H9 (cell line): ENCODE measurements at regions not wholly inside any gene's neighbourhood (a gene's known extent, or its start where the extent isn't known, plus 50 kb on each side); places are given as distances from the start of the nearest gene placed in this dataset.

Experiments used
- DNase-seq: peaks from one replicate; pipeline ENCODE4 v3.0.0-alpha.2; 2017
- H2AFZ ChIP-seq: one replicate; pipeline ENCODE4 v1.6.1; 2013; ENCODE audit warnings: mild to moderate bottlenecking, low read length, control low read depth, moderate library complexity
- H2AK5ac ChIP-seq: 2 replicates; pipeline ENCODE4 v1.6.1; 2013; ENCODE audit warnings: low read length, control low read depth, mixed read lengths; ENCODE audit not compliant: insufficient read length
- H2BK120ac ChIP-seq: one replicate; pipeline ENCODE4 v1.6.1; 2013; ENCODE audit warnings: low read depth, mild to moderate bottlenecking, low read length, control low read depth, inconsistent platforms; ENCODE audit not compliant: poor library complexity, severe bottlenecking
- H2BK12ac ChIP-seq: 2 replicates; pipeline ENCODE4 v1.6.1; 2013; ENCODE audit warnings: low read length, control low read depth, mixed read lengths, low read depth; ENCODE audit not compliant: insufficient read length
- H2BK15ac ChIP-seq: 2 replicates; pipeline ENCODE4 v1.6.1; 2013; ENCODE audit warnings: low read depth, low read length, control low read depth
- H2BK20ac ChIP-seq: one replicate; pipeline ENCODE4 v1.6.1; 2013; ENCODE audit warnings: low read depth, mild to moderate bottlenecking, low read length, control low read depth, inconsistent platforms; ENCODE audit not compliant: poor library complexity, severe bottlenecking
- H2BK5ac ChIP-seq: 2 replicates; pipeline ENCODE4 v1.6.1; 2013; ENCODE audit warnings: low read length, control low read depth, mixed read lengths; ENCODE audit not compliant: insufficient read length
- H3K14ac ChIP-seq: 2 replicates; pipeline ENCODE4 v1.6.1; 2013; ENCODE audit warnings: low read length, control low read depth; ENCODE audit not compliant: insufficient read depth
- H3K18ac ChIP-seq: 2 replicates; pipeline ENCODE4 v1.6.1; 2013; ENCODE audit warnings: low read depth, mild to moderate bottlenecking, mixed read lengths, low read length, control low read depth; ENCODE audit not compliant: insufficient read length
- H3K23ac ChIP-seq: 2 replicates; pipeline ENCODE4 v1.6.1; 2013; ENCODE audit warnings: low read length, control low read depth, mixed read lengths, low read depth; ENCODE audit not compliant: insufficient read length
- H3K23me2 ChIP-seq: 2 replicates; pipeline ENCODE4 v1.6.1; 2013; ENCODE audit warnings: low read depth, mild to moderate bottlenecking, mixed read lengths, low read length, control low read depth; ENCODE audit not compliant: insufficient read length, poor library complexity, severe bottlenecking
- H3K27ac ChIP-seq: 2 replicates; pipeline ENCODE4 v1.5.1; 2013; ENCODE audit warnings: low read length, control low read depth, mixed read lengths, low read depth; ENCODE audit not compliant: insufficient read length
- H3K27me3 ChIP-seq: 2 replicates; pipeline ENCODE4 v1.6.1; 2013; ENCODE audit warnings: low read length, control low read depth, inconsistent platforms; ENCODE audit not compliant: insufficient read depth
- H3K4ac ChIP-seq: 2 replicates; pipeline ENCODE4 v1.6.1; 2013; ENCODE audit warnings: low read depth, mild to moderate bottlenecking, control low read depth, inconsistent platforms, low read length, moderate library complexity
- H3K4me1 ChIP-seq: 2 replicates; pipeline ENCODE4 v1.6.1; 2013; ENCODE audit warnings: low read length, control low read depth, inconsistent platforms; ENCODE audit not compliant: insufficient read depth
- H3K4me2 ChIP-seq: 2 replicates; pipeline ENCODE4 v1.6.1; 2013; ENCODE audit warnings: low read length, control low read depth, mixed read lengths; ENCODE audit not compliant: insufficient read length, insufficient read depth
- H3K56ac ChIP-seq: 2 replicates; pipeline ENCODE4 v1.6.1; 2013; ENCODE audit warnings: low read depth, mild to moderate bottlenecking, mixed read lengths, low read length, control low read depth; ENCODE audit not compliant: insufficient read length
- H3K79me1 ChIP-seq: 2 replicates; pipeline ENCODE4 v1.6.1; 2013; ENCODE audit warnings: low read depth, mild to moderate bottlenecking, moderate library complexity, low read length, control low read depth, inconsistent platforms; ENCODE audit not compliant: insufficient read depth, poor library complexity, severe bottlenecking
- H3K79me2 ChIP-seq: 2 replicates; pipeline ENCODE4 v1.6.1; 2013; ENCODE audit warnings: low read length, control low read depth, inconsistent platforms; ENCODE audit not compliant: insufficient read depth
- H3K9ac ChIP-seq: 2 replicates; pipeline ENCODE4 v1.6.1; 2013; ENCODE audit warnings: low read length, control low read depth, mixed read lengths; ENCODE audit not compliant: insufficient read length; ENCODE audit errors: extremely low read depth
- H3K9me3 ChIP-seq: one replicate; pipeline ENCODE4 v1.6.1; 2013; ENCODE audit warnings: low read depth, low read length, inconsistent platforms; ENCODE audit not compliant: control insufficient read depth
- H3T11ph ChIP-seq: one replicate; pipeline ENCODE4 v1.6.1; 2013; ENCODE audit warnings: mild to moderate bottlenecking, low read length, control low read depth, inconsistent platforms
- H4K20me1 ChIP-seq: one replicate; pipeline ENCODE4 v1.6.1; 2013; ENCODE audit not compliant: control insufficient read depth, insufficient read length, insufficient read depth
- H4K5ac ChIP-seq: 2 replicates; pipeline ENCODE4 v1.6.1; 2013; ENCODE audit warnings: low read depth, mild to moderate bottlenecking, mixed read lengths, low read length, control low read depth; ENCODE audit not compliant: insufficient read length
- H4K8ac ChIP-seq: replicated peaks from 2 replicates; pipeline ENCODE4 v1.6.1; 2013; ENCODE audit warnings: low read length, control low read depth, mixed read lengths, low read depth; ENCODE audit not compliant: insufficient read length
- H4K91ac ChIP-seq: 2 replicates; pipeline ENCODE4 v1.6.1; 2013; ENCODE audit warnings: low read depth, mild to moderate bottlenecking, moderate library complexity, mixed read lengths, low read length, control low read depth; ENCODE audit not compliant: insufficient read length
- H3K27ac Mint-ChIP-seq, 3 experiments: 2 replicates in 2 of 3; 3 replicates in 1 of 3; pipeline ENCODE4 v1.8.0; 2020 to 2021; ENCODE audit warnings: mixed read lengths in 3 of 3, mild to moderate bottlenecking in 1 of 3, moderate library complexity in 1 of 3
- H3K27me3 Mint-ChIP-seq: 2 replicates; pipeline ENCODE4 v1.8.0; 2021; ENCODE audit warnings: low read depth, mild to moderate bottlenecking, moderate library complexity, mixed read lengths
- H3K36me3 Mint-ChIP-seq, 3 experiments: 2 replicates in 2 of 3; 3 replicates in 1 of 3; pipeline ENCODE4 v1.8.0; 2020 to 2021; ENCODE audit warnings: low read depth in 3 of 3, mixed read lengths in 3 of 3; ENCODE audit not compliant: insufficient read depth in 1 of 3
- H3K4me1 Mint-ChIP-seq, 2 experiments: 2 replicates each; pipeline ENCODE4 v1.8.0; 2020; ENCODE audit warnings: mixed read lengths in 2 of 2
- H3K4me3 Mint-ChIP-seq, 2 experiments: 2 replicates in 1 of 2; 3 replicates in 1 of 2; pipeline ENCODE4 v1.8.0; 2020 to 2021; ENCODE audit warnings: mild to moderate bottlenecking in 2 of 2, mixed read lengths in 2 of 2, moderate library complexity in 1 of 2
- H3K9me3 Mint-ChIP-seq, 2 experiments: 2 replicates in 1 of 2; 3 replicates in 1 of 2; pipeline ENCODE4 v1.8.0; 2020; ENCODE audit warnings: mild to moderate bottlenecking in 2 of 2, mixed read lengths in 2 of 2, moderate library complexity in 1 of 2
- CTCF ChIP-seq: fragments of 200-600 bp; sonication (generic); conservative IDR thresholded peaks from 3 replicates; pipeline ENCODE4 v1.8.0; 2021; ENCODE audit warnings: antibody characterized with exemption, mild to moderate bottlenecking
- WGBS: extraction: QIAGEN DNeasy Blood & Tissue Kit; methylation state at CpG from one replicate; pipeline ENCODE4 v1.1.7; 2013; ENCODE audit warnings: missing lambda C conversion rate, low lambda C conversion rate, mixed read lengths; ENCODE audit not compliant: insufficient read length; ENCODE audit errors: extremely low coverage; 5-methylcytosine and 5-hydroxymethylcytosine counted together

- no peak overlapping the region for H2BK20ac ChIP-seq
- no CpG with 5 or more reads among the region's 5 CpGs for WGBS
These were observed 231.9 kb upstream of the FOXN3 start for GRCh38 chr14:89648924-89649323.

More at GRCh38 chr14:89648924-89649323, 231.9 kb upstream of the FOXN3 start:
- no peak for TF ChIP-seq CTCF
- Histone ChIP-seq H3K9ac (no peak overlapping the region), H2BK5ac (no peak overlapping the region), H3K18ac (no peak overlapping the region), H3K14ac (no peak overlapping the region), H2BK120ac (no peak overlapping the region), H3K79me1 (no peaks in the 10 kb centered on the region), H3K27me3 (no peaks in the 10 kb centered on the region), H3K4ac (no peak overlapping the region), H3K56ac (no peak overlapping the region), H3K9me3 (no peaks in the 10 kb centered on the region), H2BK12ac (no peak overlapping the region), H3T11ph (no peak overlapping the region), H4K5ac (no peak overlapping the region), H2AK5ac (no peak overlapping the region), H3K27ac (no peak overlapping the region), H3K4me1 (no peaks in the 10 kb centered on the region), H3K4me2 (no peak overlapping the region), H2AFZ (no peak overlapping the region), H2BK15ac (no peak overlapping the region), H3K23ac (no peak overlapping the region), H3K23me2 (no peaks in the 10 kb centered on the region), H4K20me1 (no peaks in the 10 kb centered on the region), H4K91ac (no peak overlapping the region), H3K79me2 (no peaks in the 10 kb centered on the region), H4K8ac (no peak overlapping the region)
- Mint-ChIP-seq H3K36me3 (no peaks in the 10 kb centered on the region), H3K9me3 (no peaks in the 10 kb centered on the region; a peak in 1 of 5 replicates), H3K27ac (no peak overlapping the region), H3K4me1 (peaks cover 19 to 21% of the 10 kb centered on the region in 2 experiments), H3K27me3 (no peaks in the 10 kb centered on the region), H3K4me3 (no peak overlapping the region)
- no peak for DNase-seq
